22Rv1 (cell line): ENCODE measurements at regions not wholly inside any gene's neighbourhood (a gene's known extent, or its start where the extent isn't known, plus 50 kb on each side); places are given as distances from the start of the nearest gene placed in this dataset.

ENCODE experiments used
- CTCF ChIP-seq: fragments of 450-650 bp; IDR thresholded peaks from 2 replicates; pipeline ENCODE4 v1.5.1; 2017; ENCODE audit warnings: mild to moderate bottlenecking
- ZFX ChIP-seq: fragments of 450-650 bp; IDR thresholded peaks from 2 replicates; pipeline ENCODE4 v1.6.1; 2017; ENCODE audit warnings: antibody characterized with exemption, borderline replicate concordance

GRCh38 chr13:105725887-105726286, 809.6 kb downstream of the EFNB2 start:
- TF ChIP-seq CTCF = no peak
- TF ChIP-seq ZFX = no peak
